HG02981 (cell line): ENCODE measurements at regions not wholly inside any gene's neighbourhood (a gene's known extent, or its start where the extent isn't known, plus 50 kb on each side); places are given as distances from the start of the nearest gene placed in this dataset.
A peak's percentile ranks its signal among the peaks of the same experiment; 100 is the strongest.

Experiments
- ATAC-seq: cut with Tn5 transposase; IDR thresholded peaks from one replicate; pipeline ENCODE4 v1.9.1; 2021; ENCODE audit warnings: mild to moderate bottlenecking, moderate library complexity; ENCODE audit not compliant: unreplicated experiment

- ATAC-seq = no peak
Measured at GRCh38 chr5:61949054-61949678, 356.8 kb upstream of the KIF2A start.

GRCh38 chr5:61949679-61950435, 356.1 kb upstream of the KIF2A start:
- no peak for ATAC-seq

GRCh38 chr5:61951295-61951694, 354.7 kb upstream of the KIF2A start:
- no peak for ATAC-seq

GRCh38 chr5:61953913-61954312, 352.1 kb upstream of the KIF2A start:
- no peak for ATAC-seq

GRCh38 chr5:61964201-61964600, 341.8 kb upstream of the KIF2A start:
- no peak for ATAC-seq

GRCh38 chr5:61965069-61965468, 340.9 kb upstream of the KIF2A start:
- ATAC-seq = no peak

- ATAC-seq = no peak
Measured at GRCh38 chr5:61965490-61965889, 340.5 kb upstream of the KIF2A start.

- no peak for ATAC-seq
Measured at GRCh38 chr5:61966296-61966955, 339.6 kb upstream of the KIF2A start.

GRCh38 chr5:61966997-61967396, 339.0 kb upstream of the KIF2A start:
- no peak for ATAC-seq

GRCh38 chr5:61967681-61968080, 338.3 kb upstream of the KIF2A start:
- no peak for ATAC-seq

GRCh38 chr5:61969347-61969746, 336.7 kb upstream of the KIF2A start:
- ATAC-seq = no peak

- ATAC-seq = no peak
Measured at GRCh38 chr5:61969755-61970154, 336.3 kb upstream of the KIF2A start.

GRCh38 chr5:61970218-61970617, 335.8 kb upstream of the KIF2A start:
- no peak for ATAC-seq

GRCh38 chr5:61974680-61975079, 331.3 kb upstream of the KIF2A start:
- peak; percentile 61 for ATAC-seq

GRCh38 chr5:61981886-61982285, 324.1 kb upstream of the KIF2A start:
- ATAC-seq = no peak

GRCh38 chr5:61991430-61991829, 314.6 kb upstream of the KIF2A start:
- ATAC-seq = no peak

- no peak for ATAC-seq
Measured at GRCh38 chr5:61991866-61992265, 314.1 kb upstream of the KIF2A start.

- no peak for ATAC-seq
Measured at GRCh38 chr5:61993295-61993927, 312.6 kb upstream of the KIF2A start.

GRCh38 chr5:61994171-61994570, 311.8 kb upstream of the KIF2A start:
- ATAC-seq = no peak

- no peak for ATAC-seq
Measured at GRCh38 chr5:61995486-61995885, 310.5 kb upstream of the KIF2A start.

- no peak for ATAC-seq
Measured at GRCh38 chr5:61999371-61999770, 306.6 kb upstream of the KIF2A start.

GRCh38 chr5:62000646-62001045, 305.4 kb upstream of the KIF2A start:
- no peak for ATAC-seq
